HEK293T (cell line): ENCODE measurements at regions not wholly inside any gene's neighbourhood (a gene's known extent, or its start where the extent isn't known, plus 50 kb on each side); places are given as distances from the start of the nearest gene placed in this dataset.
"Not testable (repeated sequence)": the region's sequence is repeated elsewhere in the genome, so short reads cannot be mapped to it uniquely, and the experiment has no call there.

Experiments used
- ARNT ChIP-seq: fragments of 450-650 bp; IDR thresholded peaks from 2 replicates; pipeline ENCODE4 v1.6.1; 2017; ENCODE audit warnings: mild to moderate bottlenecking
- BHLHE40 ChIP-seq: fragments of 450-650 bp; IDR thresholded peaks from 2 replicates; pipeline ENCODE4 v1.6.1; 2016; ENCODE audit warnings: mild to moderate bottlenecking, moderate library complexity, borderline replicate concordance
- ELF4 ChIP-seq: fragments of 450-650 bp; IDR thresholded peaks from 2 replicates; pipeline ENCODE4 v1.6.1; 2017; ENCODE audit warnings: antibody characterized with exemption
- FOXM1 ChIP-seq: fragments of 450-650 bp; IDR thresholded peaks from 2 replicates; pipeline ENCODE4 v1.6.1; 2017; ENCODE audit warnings: mild to moderate bottlenecking, borderline replicate concordance
- HDGF ChIP-seq: fragments of 450-650 bp; IDR thresholded peaks from 2 replicates; pipeline ENCODE4 v1.6.1; 2017; ENCODE audit warnings: antibody characterized with exemption, borderline replicate concordance
- LEF1 ChIP-seq: fragments of 450-650 bp; IDR thresholded peaks from 2 replicates; pipeline ENCODE4 v1.6.1; 2017; ENCODE audit warnings: mild to moderate bottlenecking, borderline replicate concordance
- SP1 ChIP-seq: fragments of 450-650 bp; IDR thresholded peaks from 2 replicates; pipeline ENCODE4 v1.6.1; 2017
- SUZ12 ChIP-seq: fragments of 450-650 bp; IDR thresholded peaks from 2 replicates; pipeline ENCODE4 v1.6.1; 2016; ENCODE audit warnings: mild to moderate bottlenecking
- ZNF384 ChIP-seq: fragments of 450-650 bp; IDR thresholded peaks from 2 replicates; pipeline ENCODE4 v1.6.1; 2016

DNA sequence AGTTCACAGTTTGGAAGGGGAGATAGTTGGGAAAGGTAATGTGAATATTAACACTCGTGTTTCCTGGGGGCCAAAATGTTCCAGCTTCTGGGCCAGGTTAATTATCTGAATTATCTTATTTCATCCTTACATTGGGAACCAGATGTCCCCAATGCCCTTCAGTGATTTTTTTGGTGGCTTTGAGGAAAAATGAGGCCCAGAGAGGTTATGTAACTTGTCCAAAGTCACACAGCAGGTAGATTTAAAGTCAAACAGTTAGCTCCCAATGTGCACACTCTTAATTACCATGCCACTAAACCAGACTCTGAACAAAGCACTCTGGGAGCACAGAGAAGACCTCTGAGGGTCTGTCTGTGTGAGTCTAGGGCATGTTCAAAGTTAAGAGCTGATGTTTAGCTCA lies 259.9 kb upstream of the PLGLB2 start:
- TF ChIP-seq SUZ12, BHLHE40, FOXM1, ARNT, ZNF384, SP1, ELF4, LEF1, HDGF: not testable (repeated sequence)
